ENCODE measurements at regions not wholly inside any gene's neighbourhood (a gene's known extent, or its start where the extent isn't known, plus 50 kb on each side); places are given as distances from the start of the nearest gene placed in this dataset.

GRCh38 chr2:2838548-2838845 is 507.4 kb upstream of the MYT1L start:
- TF ChIP-seq, protein P1, sequence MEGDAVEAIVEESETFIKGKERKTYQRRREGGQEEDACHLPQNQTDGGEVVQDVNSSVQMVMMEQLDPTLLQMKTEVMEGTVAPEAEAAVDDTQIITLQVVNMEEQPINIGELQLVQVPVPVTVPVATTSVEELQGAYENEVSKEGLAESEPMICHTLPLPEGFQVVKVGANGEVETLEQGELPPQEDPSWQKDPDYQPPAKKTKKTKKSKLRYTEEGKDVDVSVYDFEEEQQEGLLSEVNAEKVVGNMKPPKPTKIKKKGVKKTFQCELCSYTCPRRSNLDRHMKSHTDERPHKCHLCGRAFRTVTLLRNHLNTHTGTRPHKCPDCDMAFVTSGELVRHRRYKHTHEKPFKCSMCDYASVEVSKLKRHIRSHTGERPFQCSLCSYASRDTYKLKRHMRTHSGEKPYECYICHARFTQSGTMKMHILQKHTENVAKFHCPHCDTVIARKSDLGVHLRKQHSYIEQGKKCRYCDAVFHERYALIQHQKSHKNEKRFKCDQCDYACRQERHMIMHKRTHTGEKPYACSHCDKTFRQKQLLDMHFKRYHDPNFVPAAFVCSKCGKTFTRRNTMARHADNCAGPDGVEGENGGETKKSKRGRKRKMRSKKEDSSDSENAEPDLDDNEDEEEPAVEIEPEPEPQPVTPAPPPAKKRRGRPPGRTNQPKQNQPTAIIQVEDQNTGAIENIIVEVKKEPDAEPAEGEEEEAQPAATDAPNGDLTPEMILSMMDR (IDR thresholded peaks at IDR 0.05; ENCODE audit: low read depth, low read length) = no peak
- TF ChIP-seq EZH2phosphoT487 (IDR thresholded peaks at IDR 0.05; ENCODE audit: low read depth) = no peak
